ENCODE measurements at regions not wholly inside any gene's neighbourhood (a gene's known extent, or its start where the extent isn't known, plus 50 kb on each side); places are given as distances from the start of the nearest gene placed in this dataset.
A peak's percentile ranks its signal among the peaks of the same experiment; 100 is the strongest.
"Not testable (repeated sequence)": the region's sequence is repeated elsewhere in the genome, so short reads cannot be mapped to it uniquely, and the experiment has no call there.

- DNase-seq (ENCODE audit: low read depth) = no peak
- H3K4me3 ChIP-seq (ENCODE audit: low read depth, low read length) = no peak overlapping the region
- TF ChIP-seq, protein P1, sequence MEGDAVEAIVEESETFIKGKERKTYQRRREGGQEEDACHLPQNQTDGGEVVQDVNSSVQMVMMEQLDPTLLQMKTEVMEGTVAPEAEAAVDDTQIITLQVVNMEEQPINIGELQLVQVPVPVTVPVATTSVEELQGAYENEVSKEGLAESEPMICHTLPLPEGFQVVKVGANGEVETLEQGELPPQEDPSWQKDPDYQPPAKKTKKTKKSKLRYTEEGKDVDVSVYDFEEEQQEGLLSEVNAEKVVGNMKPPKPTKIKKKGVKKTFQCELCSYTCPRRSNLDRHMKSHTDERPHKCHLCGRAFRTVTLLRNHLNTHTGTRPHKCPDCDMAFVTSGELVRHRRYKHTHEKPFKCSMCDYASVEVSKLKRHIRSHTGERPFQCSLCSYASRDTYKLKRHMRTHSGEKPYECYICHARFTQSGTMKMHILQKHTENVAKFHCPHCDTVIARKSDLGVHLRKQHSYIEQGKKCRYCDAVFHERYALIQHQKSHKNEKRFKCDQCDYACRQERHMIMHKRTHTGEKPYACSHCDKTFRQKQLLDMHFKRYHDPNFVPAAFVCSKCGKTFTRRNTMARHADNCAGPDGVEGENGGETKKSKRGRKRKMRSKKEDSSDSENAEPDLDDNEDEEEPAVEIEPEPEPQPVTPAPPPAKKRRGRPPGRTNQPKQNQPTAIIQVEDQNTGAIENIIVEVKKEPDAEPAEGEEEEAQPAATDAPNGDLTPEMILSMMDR (IDR thresholded peaks at IDR 0.05; ENCODE audit: low read depth, low read length, missing control alignments) = no peak
Measured at GRCh38 chr1:213619026-213619425, 368.7 kb upstream of the PROX1 start.

- DNase-seq (ENCODE audit: low read depth) = no peak
Measured at GRCh38 chr1:213621077-213621476, 366.7 kb upstream of the PROX1 start.

DNA sequence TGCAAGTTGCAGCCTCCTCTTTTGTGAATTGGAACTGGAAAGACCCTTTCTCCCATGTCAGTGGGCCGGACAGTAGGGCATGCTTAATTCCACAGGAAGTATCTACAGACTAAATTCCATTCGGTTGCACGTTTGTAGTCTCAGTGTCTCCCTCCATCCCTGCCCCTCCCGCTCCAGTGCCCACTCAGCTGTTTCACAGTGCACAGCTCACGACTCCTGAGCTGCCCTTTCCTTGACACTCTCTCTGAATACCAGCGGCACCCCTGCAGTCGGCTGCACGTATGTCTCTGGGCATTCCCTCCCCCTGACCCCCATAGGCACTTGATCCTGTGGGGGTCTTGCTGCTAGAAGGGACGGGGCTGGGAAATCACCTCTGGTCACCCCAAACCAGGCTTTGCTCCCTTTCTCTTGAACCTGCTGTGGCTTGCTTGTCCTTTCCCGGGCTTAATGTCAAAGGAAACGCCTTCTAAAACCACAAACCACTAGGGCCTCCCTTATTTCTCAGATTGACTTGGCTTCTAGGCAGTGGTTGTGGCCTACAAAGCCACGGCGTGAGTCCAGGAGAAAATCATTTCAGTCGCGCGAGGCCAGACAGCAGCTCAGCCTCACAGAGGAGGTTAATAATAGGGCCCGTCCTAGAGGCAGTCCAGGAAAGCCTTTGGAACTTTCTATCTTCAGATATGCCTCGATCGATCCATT, 365.3 kb upstream of the PROX1 start:
- TF ChIP-seq, protein P1 (IDR thresholded peaks at IDR 0.05; ENCODE audit: low read depth, low read length, missing control alignments) = no peak
- DNase-seq (ENCODE audit: low read depth) = peak; percentile 26
- no peak overlapping the region for H3K4me3 ChIP-seq (ENCODE audit: low read depth, low read length)

More at GRCh38 chr1:213621077-213621476, 366.7 kb upstream of the PROX1 start:
- TF ChIP-seq, protein P1 (IDR thresholded peaks at IDR 0.05; ENCODE audit: low read depth, low read length, missing control alignments) = no peak
- no peak overlapping the region for H3K4me3 ChIP-seq (ENCODE audit: low read depth, low read length)

DNA sequence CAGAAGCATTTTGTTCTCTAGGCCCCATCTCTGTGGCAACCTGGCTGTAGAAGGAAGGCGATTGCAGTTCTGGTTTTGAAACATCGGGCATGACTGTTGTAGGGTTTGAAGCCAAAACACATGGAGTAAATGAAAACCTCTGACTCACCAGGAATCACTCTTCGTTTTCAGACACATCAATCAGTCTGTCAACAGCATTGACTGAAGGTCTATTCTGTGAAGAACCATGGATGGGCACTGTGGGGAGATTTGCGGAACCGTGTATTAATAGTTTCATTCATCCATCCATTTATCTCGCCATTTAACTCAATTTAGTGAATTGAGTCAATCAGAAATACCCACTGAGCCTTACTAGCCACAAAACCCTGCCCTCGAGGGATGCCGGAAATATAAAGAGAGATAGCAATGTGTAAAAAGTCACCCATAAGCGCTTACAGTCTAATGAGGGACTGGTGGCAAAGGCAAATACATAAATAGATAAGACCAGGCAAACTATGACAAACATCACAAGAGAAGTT, 364.6 kb upstream of the PROX1 start:
- TF ChIP-seq, protein P1 (IDR thresholded peaks at IDR 0.05; ENCODE audit: low read depth, low read length, missing control alignments) = no peak
- DNase-seq (ENCODE audit: low read depth) = peak; percentile 10
- no peak overlapping the region for H3K4me3 ChIP-seq (ENCODE audit: low read depth, low read length)

- no peak overlapping the region for H3K4me3 ChIP-seq (ENCODE audit: low read depth, low read length)
- TF ChIP-seq, protein P1 (IDR thresholded peaks at IDR 0.05; ENCODE audit: low read depth, low read length, missing control alignments) = no peak
- no peak for DNase-seq (ENCODE audit: low read depth)
Measured at GRCh38 chr1:213623862-213624261, 363.9 kb upstream of the PROX1 start.

- not testable (repeated sequence) for H3K4me3 ChIP-seq (ENCODE audit: low read depth, low read length); DNase-seq (ENCODE audit: low read depth)
Measured at GRCh38 chr1:213636778-213637177, 351.0 kb upstream of the PROX1 start.

GRCh38 chr1:213641312-213641711, 346.5 kb upstream of the PROX1 start:
- DNase-seq (ENCODE audit: low read depth) = no peak
- TF ChIP-seq, protein P1 (IDR thresholded peaks at IDR 0.05; ENCODE audit: low read depth, low read length, missing control alignments) = no peak
- H3K4me3 ChIP-seq (ENCODE audit: low read depth, low read length) = no peak overlapping the region

Measured in GM12864 (cell line).